ENCODE measurements at regions not wholly inside any gene's neighbourhood (a gene's known extent, or its start where the extent isn't known, plus 50 kb on each side); places are given as distances from the start of the nearest gene placed in this dataset.
A peak's percentile ranks its signal among the peaks of the same experiment; 100 is the strongest.

GRCh38 chr17:13084420-13084819 lies 66.6 kb upstream of the ELAC2 start:
- no peak for DNase-seq (ENCODE audit: low spot score)

GRCh38 chr17:13078591-13079385 lies 61.0 kb upstream of the ELAC2 start:
- no peak for DNase-seq (ENCODE audit: low spot score)

GRCh38 chr17:13076905-13077304 lies 59.1 kb upstream of the ELAC2 start:
- DNase-seq (ENCODE audit: low spot score): peak; percentile 81

GRCh38 chr17:13074026-13074425 lies 56.2 kb upstream of the ELAC2 start:
- peak; percentile 62 for DNase-seq (ENCODE audit: low spot score)

GRCh38 chr17:13073018-13073417 lies 55.2 kb upstream of the ELAC2 start:
- DNase-seq (ENCODE audit: low spot score): no peak

- no peak for DNase-seq (ENCODE audit: low spot score)
Measured at GRCh38 chr17:13070732-13071131, 52.9 kb upstream of the ELAC2 start.

- DNase-seq (ENCODE audit: low spot score): no peak
Measured at GRCh38 chr17:13067629-13068303, 49.9 kb upstream of the ELAC2 start.

All from COLO829 (cell line).